ENCODE measurements at regions not wholly inside any gene's neighbourhood (a gene's known extent, or its start where the extent isn't known, plus 50 kb on each side); places are given as distances from the start of the nearest gene placed in this dataset.

DNA sequence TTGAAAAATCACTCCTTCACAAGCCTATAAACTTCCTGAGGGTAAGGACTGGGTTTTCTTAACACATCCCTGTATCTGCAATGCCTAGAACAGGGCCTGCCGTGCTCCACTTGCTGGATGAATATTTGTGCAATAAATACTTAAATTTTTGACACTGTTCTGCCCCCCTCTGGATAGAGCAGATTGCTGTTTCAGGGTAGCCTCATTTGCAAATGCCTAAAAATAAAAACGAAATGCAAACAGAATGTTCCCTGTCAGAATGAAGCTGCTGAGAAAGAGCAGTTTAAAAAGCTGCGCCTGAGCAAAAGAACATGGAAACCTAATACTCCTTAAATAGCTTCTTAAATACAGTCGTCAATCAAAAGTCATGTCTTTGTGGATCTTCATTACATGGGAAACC lies 385.3 kb downstream of the PRELID2 start:
- TF ChIP-seq POLR2AphosphoS5 (IDR thresholded peaks at IDR 0.05; ENCODE audit: borderline replicate concordance, low read depth, low read length) = no peak
- TF ChIP-seq FOXP2 (optimal IDR thresholded peaks at IDR 0.05; ENCODE audit: control extremely low read depth, extremely low read length, insufficient read depth) = no peak

Data from SK-N-MC (cell line).